Karpas-422 (cell line): ENCODE measurements at regions not wholly inside any gene's neighbourhood (a gene's known extent, or its start where the extent isn't known, plus 50 kb on each side); places are given as distances from the start of the nearest gene placed in this dataset.

Source experiments
- DNase-seq: peaks from one replicate; pipeline ENCODE4 v3.0.0-alpha.2; 2015
- H2AFZ ChIP-seq: fragments of 200-600 bp; sonication (generic); 2 replicates; pipeline ENCODE4 v1.6.1; 2014; ENCODE audit warnings: antibody characterized with exemption, low read length, mixed read lengths
- H3K27ac ChIP-seq: fragments of 200-600 bp; sonication (generic); 2 replicates; pipeline ENCODE4 v1.5.1; 2014; ENCODE audit warnings: mild to moderate bottlenecking, low read length, moderate library complexity
- H3K27me3 ChIP-seq: fragments of 200-600 bp; sonication (generic); 2 replicates; pipeline ENCODE4 v1.6.1; 2014; ENCODE audit warnings: low read length, mixed read lengths
- H3K36me3 ChIP-seq: fragments of 200-600 bp; sonication (generic); 2 replicates; pipeline ENCODE4 v1.6.1; 2014; ENCODE audit warnings: low read length, mixed read lengths; ENCODE audit not compliant: insufficient read depth
- H3K4me1 ChIP-seq: fragments of 200-600 bp; sonication (generic); 2 replicates; pipeline ENCODE4 v1.6.1; 2014; ENCODE audit warnings: mild to moderate bottlenecking, low read length, mixed read lengths
- H3K4me2 ChIP-seq: fragments of 200-600 bp; sonication (generic); 2 replicates; pipeline ENCODE4 v1.6.1; 2014; ENCODE audit warnings: low read length, low read depth, mild to moderate bottlenecking; ENCODE audit not compliant: poor library complexity, severe bottlenecking
- H3K4me3 ChIP-seq: fragments of 200-600 bp; sonication (generic); 2 replicates; pipeline ENCODE4 v1.5.1; 2014; ENCODE audit warnings: mild to moderate bottlenecking, antibody characterized with exemption, low read length, mixed read lengths
- H3K79me2 ChIP-seq: fragments of 200-600 bp; sonication (generic); 2 replicates; pipeline ENCODE4 v1.6.1; 2014; ENCODE audit warnings: mild to moderate bottlenecking, low read length, mixed read lengths
- H3K9ac ChIP-seq: fragments of 200-600 bp; sonication (generic); 2 replicates; pipeline ENCODE4 v1.6.0; 2014; ENCODE audit warnings: low read length
- H3K9me2 ChIP-seq: fragments of 200-600 bp; sonication (generic), shearing (Covaris generic); replicated peaks from 2 replicates; pipeline ENCODE4 v1.6.0; 2014; ENCODE audit warnings: mild to moderate bottlenecking, low read length, moderate library complexity; ENCODE audit not compliant: insufficient read depth
- H3K9me3 ChIP-seq: fragments of 300-700, 200-600 bp; sonication (generic); 2 replicates; pipeline ENCODE4 v1.6.1; 2014; ENCODE audit warnings: low read length, mixed read lengths
- H4K20me1 ChIP-seq: fragments of 200-600 bp; sonication (generic); 2 replicates; pipeline ENCODE4 v1.6.1; 2014; ENCODE audit warnings: mild to moderate bottlenecking, antibody characterized with exemption, low read length, low read depth; ENCODE audit not compliant: insufficient read depth

DNA sequence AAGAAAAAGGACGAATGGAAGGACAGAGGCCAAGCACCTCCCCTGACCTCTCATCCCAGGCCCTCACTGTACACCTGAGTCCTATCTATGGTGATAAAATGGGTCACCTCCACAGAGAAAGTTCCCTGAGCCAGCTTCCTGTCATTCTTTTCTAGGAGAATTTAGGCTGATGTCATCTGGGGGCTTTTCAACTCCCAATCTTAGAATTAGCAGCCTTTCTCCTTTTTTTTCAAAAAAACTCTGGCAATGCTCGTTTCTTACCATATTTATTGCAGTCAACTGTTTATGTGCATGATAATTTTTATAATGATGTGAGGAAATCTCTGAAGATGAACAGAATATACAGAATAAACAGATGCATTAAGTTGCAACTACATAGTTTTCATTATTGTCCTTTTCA, 177.6 kb downstream of the SNAPC1 start:
- Histone ChIP-seq H4K20me1 (no peaks in the 10 kb centered on the region), H3K9me2 (no peaks in the 10 kb centered on the region), H3K79me2 (no peaks in the 10 kb centered on the region), H3K9ac (no peak overlapping the region), H3K4me2 (no peak overlapping the region), H3K27me3 (no peaks in the 10 kb centered on the region), H3K9me3 (no peaks in the 10 kb centered on the region), H3K4me3 (no peak overlapping the region), H3K4me1 (no peaks in the 10 kb centered on the region), H2AFZ (no peak overlapping the region), H3K36me3 (no peaks in the 10 kb centered on the region), H3K27ac (no peak overlapping the region)
- no peak for DNase-seq

DNA sequence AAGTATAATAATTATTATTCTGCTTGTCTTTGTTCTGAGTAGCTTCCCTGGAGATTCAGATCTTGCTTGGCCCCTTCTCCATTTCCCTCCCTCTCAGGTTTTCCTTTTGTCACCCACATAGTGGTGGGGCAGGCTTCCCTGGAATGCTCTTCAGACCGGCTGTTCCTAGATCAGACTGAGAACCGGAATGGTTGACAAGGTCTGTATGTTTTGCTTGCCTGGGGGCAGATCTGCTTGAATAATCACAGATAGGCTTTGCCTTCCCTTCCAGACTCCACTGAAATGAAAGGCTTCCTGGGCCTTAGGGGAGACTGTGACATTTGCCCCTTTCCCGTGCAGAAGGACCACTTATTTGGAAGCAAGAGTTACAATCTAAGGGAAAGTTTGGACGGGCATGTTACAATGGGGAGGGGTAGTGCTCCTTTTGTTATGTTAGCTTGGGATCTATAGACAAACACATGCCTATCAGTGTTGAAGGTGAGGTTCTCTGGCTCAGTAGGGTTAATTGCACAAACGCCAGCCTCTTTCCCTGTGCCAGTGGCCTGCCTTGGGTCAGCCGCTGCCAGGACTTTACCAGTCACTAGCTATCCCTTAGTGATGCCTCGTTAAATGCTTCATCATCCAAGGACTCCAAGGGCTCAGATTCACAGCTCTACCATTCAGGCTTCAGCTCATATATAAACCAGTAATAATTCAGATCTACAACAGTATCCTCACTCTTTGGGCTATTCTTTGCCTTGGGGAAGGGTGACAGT, 178.6 kb downstream of the SNAPC1 start:
- Histone ChIP-seq H2AFZ (no peak overlapping the region), H4K20me1 (no peaks in the 10 kb centered on the region), H3K4me1 (no peaks in the 10 kb centered on the region), H3K9me3 (no peaks in the 10 kb centered on the region), H3K79me2 (no peaks in the 10 kb centered on the region), H3K27ac (no peak overlapping the region), H3K27me3 (no peaks in the 10 kb centered on the region), H3K4me3 (no peak overlapping the region), H3K4me2 (no peak overlapping the region), H3K9me2 (no peaks in the 10 kb centered on the region), H3K36me3 (no peaks in the 10 kb centered on the region), H3K9ac (no peak overlapping the region)
- no peak for DNase-seq

DNA sequence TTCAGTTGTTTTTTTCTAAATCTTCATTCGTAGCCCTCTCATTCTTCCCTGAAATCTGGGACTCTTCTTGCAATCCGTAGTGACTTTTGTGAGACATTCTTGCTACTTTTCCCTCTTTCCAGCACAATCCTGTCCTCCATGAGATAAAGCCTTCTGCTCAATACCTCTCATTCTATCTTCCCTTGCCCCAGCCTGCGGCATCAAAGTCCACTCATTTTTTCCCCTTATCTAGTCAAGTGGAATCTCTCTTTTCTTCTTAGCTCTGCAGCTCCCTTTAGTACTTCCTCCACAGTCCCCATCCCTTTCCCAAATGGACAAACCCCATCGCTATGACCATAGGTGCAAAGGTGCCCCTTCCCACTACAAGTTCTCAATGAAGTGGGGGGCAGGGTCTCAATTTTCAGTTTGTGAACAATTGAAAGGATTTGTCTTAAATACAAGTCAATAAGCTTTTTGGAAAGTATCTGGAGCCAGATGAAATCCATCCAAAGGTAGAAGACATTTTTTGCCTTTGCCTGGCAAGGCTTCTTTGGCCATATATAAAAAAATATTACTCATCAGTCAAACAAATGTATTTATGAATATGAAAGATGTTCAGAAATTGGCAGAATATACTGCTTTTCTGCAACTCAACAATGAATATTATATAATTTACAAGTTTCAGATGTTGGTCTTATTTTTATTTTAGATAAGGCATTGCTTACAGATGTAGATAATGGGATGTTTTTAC, 179.4 kb downstream of the SNAPC1 start:
- Histone ChIP-seq H3K27ac (no peak overlapping the region), H2AFZ (no peak overlapping the region), H3K9ac (no peak overlapping the region), H3K27me3 (no peaks in the 10 kb centered on the region), H3K4me2 (no peak overlapping the region), H3K9me3 (no peaks in the 10 kb centered on the region), H3K79me2 (no peaks in the 10 kb centered on the region), H3K4me1 (no peaks in the 10 kb centered on the region), H3K4me3 (no peak overlapping the region), H4K20me1 (no peaks in the 10 kb centered on the region), H3K9me2 (no peaks in the 10 kb centered on the region), H3K36me3 (no peaks in the 10 kb centered on the region)
- no peak for DNase-seq

DNA sequence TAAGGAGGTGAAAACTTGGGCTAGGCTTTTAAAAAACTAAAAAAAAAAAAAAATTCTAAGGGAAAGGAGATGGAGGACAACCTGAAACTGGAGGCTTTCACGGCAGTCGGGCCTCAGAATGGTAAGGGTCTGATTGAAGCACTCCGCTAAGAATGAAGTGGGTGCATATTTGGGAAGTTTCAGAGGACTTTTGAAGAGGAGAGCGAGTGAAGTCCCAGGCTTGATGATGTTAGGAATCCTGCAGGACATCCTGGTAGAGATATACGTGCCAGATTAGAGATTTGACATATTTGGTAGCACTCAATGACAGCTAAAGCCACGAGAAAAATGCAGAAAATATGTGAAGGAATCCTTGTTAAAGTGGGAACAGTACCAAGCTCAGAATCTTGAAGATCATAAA, 186.2 kb downstream of the SNAPC1 start:
- no peak for DNase-seq
- Histone ChIP-seq H3K9me3 (no peaks in the 10 kb centered on the region), H3K79me2 (no peaks in the 10 kb centered on the region), H3K4me2 (no peak overlapping the region), H3K4me3 (no peak overlapping the region), H3K9me2 (no peaks in the 10 kb centered on the region), H2AFZ (no peak overlapping the region), H3K9ac (no peak overlapping the region), H3K36me3 (no peaks in the 10 kb centered on the region), H3K27me3 (no peaks in the 10 kb centered on the region), H4K20me1 (no peaks in the 10 kb centered on the region), H3K4me1 (peaks cover 7% of the 10 kb centered on the region), H3K27ac (no peak overlapping the region)

GRCh38 chr14:61950340-61950739, 188.1 kb downstream of the SNAPC1 start:
- Histone ChIP-seq H3K79me2 (no peaks in the 10 kb centered on the region), H3K9ac (no peak overlapping the region), H2AFZ (no peak overlapping the region), H3K9me2 (no peaks in the 10 kb centered on the region), H3K4me3 (no peak overlapping the region), H3K4me2 (no peak overlapping the region), H4K20me1 (no peaks in the 10 kb centered on the region), H3K9me3 (no peaks in the 10 kb centered on the region), H3K27ac (no peak overlapping the region), H3K27me3 (no peaks in the 10 kb centered on the region), H3K4me1 (peaks cover 12% of the 10 kb centered on the region), H3K36me3 (no peaks in the 10 kb centered on the region)
- DNase-seq: no peak

GRCh38 chr14:61953602-61954001, 191.4 kb downstream of the SNAPC1 start:
- DNase-seq: no peak
- H3K36me3 ChIP-seq: no peaks in the 10 kb centered on the region

GRCh38 chr14:61954306-61954705, 192.1 kb downstream of the SNAPC1 start:
- H3K9ac ChIP-seq: no peak overlapping the region
- peaks cover 18% of the 10 kb centered on the region for H3K4me1 ChIP-seq
- H3K4me3 ChIP-seq: no peak overlapping the region
- peaks cover 4% of the 10 kb centered on the region for H3K9me3 ChIP-seq
- no peaks in the 10 kb centered on the region for H3K9me2 ChIP-seq
- no peak for DNase-seq
- H3K27ac ChIP-seq: no peak overlapping the region
- no peaks in the 10 kb centered on the region for H4K20me1 ChIP-seq
- no peaks in the 10 kb centered on the region for H3K79me2 ChIP-seq
- no peaks in the 10 kb centered on the region for H3K36me3 ChIP-seq
- no peak overlapping the region for H3K4me2 ChIP-seq
- no peak overlapping the region for H2AFZ ChIP-seq
- no peaks in the 10 kb centered on the region for H3K27me3 ChIP-seq

More at GRCh38 chr14:61953602-61954001, 191.4 kb downstream of the SNAPC1 start:
- Histone ChIP-seq H3K4me2 (no peak overlapping the region), H3K9me2 (no peaks in the 10 kb centered on the region), H3K27ac (no peak overlapping the region), H2AFZ (0 out of 2 replicates have a peak overlapping the region, but pooled peaks have one; percentile 7), H3K9me3 (peaks cover 4% of the 10 kb centered on the region), H3K4me3 (no peak overlapping the region), H3K27me3 (no peaks in the 10 kb centered on the region), H3K79me2 (no peaks in the 10 kb centered on the region), H4K20me1 (no peaks in the 10 kb centered on the region), H3K9ac (no peak overlapping the region), H3K4me1 (peaks cover 18% of the 10 kb centered on the region)

- Histone ChIP-seq H3K4me2 (no peak overlapping the region), H3K9me3 (peaks cover 4% of the 10 kb centered on the region), H3K9ac (no peak overlapping the region), H3K4me3 (no peak overlapping the region), H3K27ac (no peak overlapping the region), H3K36me3 (no peaks in the 10 kb centered on the region), H4K20me1 (no peaks in the 10 kb centered on the region), H3K27me3 (no peaks in the 10 kb centered on the region), H2AFZ (no peak overlapping the region), H3K4me1 (peaks cover 13% of the 10 kb centered on the region), H3K9me2 (no peaks in the 10 kb centered on the region), H3K79me2 (no peaks in the 10 kb centered on the region)
- DNase-seq: no peak
These were observed 194.3 kb downstream of the SNAPC1 start for GRCh38 chr14:61956517-61956916.
